GM12874 (cell line): ENCODE measurements at regions not wholly inside any gene's neighbourhood (a gene's known extent, or its start where the extent isn't known, plus 50 kb on each side); places are given as distances from the start of the nearest gene placed in this dataset.

Source experiments
- CTCF ChIP-seq: IDR thresholded peaks from 2 replicates; pipeline ENCODE4 v1.5.1; 2011; ENCODE audit warnings: low read depth, mild to moderate bottlenecking, control low read depth, low read length, moderate library complexity; ENCODE audit not compliant: insufficient read depth

- TF ChIP-seq CTCF: no peak
Observed at GRCh38 chr7:155955367-155955635, 143.0 kb upstream of the SHH start.

- no peak for TF ChIP-seq CTCF
Observed at GRCh38 chr7:155954550-155955366, 142.5 kb upstream of the SHH start.

GRCh38 chr7:155953781-155954549 lies 141.7 kb upstream of the SHH start:
- no peak for TF ChIP-seq CTCF

- TF ChIP-seq CTCF: no peak
Observed at GRCh38 chr7:155953501-155953778, 141.2 kb upstream of the SHH start.

GRCh38 chr7:155951554-155952158 lies 139.4 kb upstream of the SHH start:
- no peak for TF ChIP-seq CTCF

- no peak for TF ChIP-seq CTCF
Observed at GRCh38 chr7:155950898-155951553, 138.8 kb upstream of the SHH start.

- TF ChIP-seq CTCF: no peak
Observed at GRCh38 chr7:155948845-155949244, 136.6 kb upstream of the SHH start.
